ENCODE measurements at regions not wholly inside any gene's neighbourhood (a gene's known extent, or its start where the extent isn't known, plus 50 kb on each side); places are given as distances from the start of the nearest gene placed in this dataset.

DNA sequence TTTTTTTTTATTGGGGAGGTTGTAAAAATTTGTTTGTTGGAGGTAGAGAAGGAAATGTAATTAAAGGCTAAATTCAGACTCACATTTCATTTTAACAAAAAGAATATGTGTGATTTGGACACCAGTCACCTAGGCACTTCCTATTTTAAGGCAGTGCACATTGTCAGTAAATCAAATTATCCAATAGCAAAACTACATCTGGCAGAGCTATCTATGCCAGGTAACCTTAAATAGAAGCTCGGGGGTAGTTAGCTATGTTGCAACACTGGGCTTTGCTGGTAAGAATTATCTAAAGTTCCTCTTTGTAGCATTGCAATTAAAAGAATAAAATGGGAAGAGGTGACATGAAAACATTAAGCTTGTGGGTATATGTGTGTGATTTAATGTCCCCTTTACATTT lies 1064.4 kb upstream of the ZEB2 start:
- TF ChIP-seq, protein P1, sequence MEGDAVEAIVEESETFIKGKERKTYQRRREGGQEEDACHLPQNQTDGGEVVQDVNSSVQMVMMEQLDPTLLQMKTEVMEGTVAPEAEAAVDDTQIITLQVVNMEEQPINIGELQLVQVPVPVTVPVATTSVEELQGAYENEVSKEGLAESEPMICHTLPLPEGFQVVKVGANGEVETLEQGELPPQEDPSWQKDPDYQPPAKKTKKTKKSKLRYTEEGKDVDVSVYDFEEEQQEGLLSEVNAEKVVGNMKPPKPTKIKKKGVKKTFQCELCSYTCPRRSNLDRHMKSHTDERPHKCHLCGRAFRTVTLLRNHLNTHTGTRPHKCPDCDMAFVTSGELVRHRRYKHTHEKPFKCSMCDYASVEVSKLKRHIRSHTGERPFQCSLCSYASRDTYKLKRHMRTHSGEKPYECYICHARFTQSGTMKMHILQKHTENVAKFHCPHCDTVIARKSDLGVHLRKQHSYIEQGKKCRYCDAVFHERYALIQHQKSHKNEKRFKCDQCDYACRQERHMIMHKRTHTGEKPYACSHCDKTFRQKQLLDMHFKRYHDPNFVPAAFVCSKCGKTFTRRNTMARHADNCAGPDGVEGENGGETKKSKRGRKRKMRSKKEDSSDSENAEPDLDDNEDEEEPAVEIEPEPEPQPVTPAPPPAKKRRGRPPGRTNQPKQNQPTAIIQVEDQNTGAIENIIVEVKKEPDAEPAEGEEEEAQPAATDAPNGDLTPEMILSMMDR (IDR thresholded peaks at IDR 0.05): no peak
- no peaks in the 10 kb centered on the region for H3K27me3 Mint-ChIP-seq (ENCODE audit: unreplicated experiment)
- no peak overlapping the region for H3K4me3 Mint-ChIP-seq (ENCODE audit: unreplicated experiment)
- no peak for DNase-seq (ENCODE audit: extremely low spot score, unreplicated experiment)
- H3K27ac Mint-ChIP-seq (ENCODE audit: unreplicated experiment): no peak overlapping the region
- no peaks in the 10 kb centered on the region for H3K9me3 Mint-ChIP-seq (ENCODE audit: unreplicated experiment)
- peaks cover 8% of the 10 kb centered on the region for H3K4me1 Mint-ChIP-seq (ENCODE audit: unreplicated experiment)
- H3K36me3 Mint-ChIP-seq (ENCODE audit: unreplicated experiment): no peaks in the 10 kb centered on the region

DNA sequence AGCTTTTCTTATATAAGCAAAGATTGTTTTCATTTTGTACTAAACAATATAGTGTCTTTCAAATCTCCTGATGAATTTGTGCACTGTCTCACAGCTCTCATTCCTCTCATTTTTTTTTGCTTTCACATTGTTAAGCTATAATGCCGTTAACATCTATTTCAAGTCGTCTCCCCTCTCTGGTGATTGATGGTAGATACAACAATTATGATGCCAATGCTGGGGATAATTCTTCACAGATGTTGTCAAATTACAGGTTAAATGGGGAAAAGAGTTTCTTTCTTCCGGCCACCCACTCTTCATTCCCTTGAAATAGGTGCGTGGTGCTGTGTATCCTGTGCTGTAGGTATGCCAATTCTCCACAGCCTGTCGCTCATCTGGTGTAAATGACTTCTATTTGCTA lies 1053.7 kb upstream of the ZEB2 start:
- H3K4me1 Mint-ChIP-seq (ENCODE audit: unreplicated experiment): peaks cover 14% of the 10 kb centered on the region
- H3K27me3 Mint-ChIP-seq (ENCODE audit: unreplicated experiment): no peaks in the 10 kb centered on the region

DNA sequence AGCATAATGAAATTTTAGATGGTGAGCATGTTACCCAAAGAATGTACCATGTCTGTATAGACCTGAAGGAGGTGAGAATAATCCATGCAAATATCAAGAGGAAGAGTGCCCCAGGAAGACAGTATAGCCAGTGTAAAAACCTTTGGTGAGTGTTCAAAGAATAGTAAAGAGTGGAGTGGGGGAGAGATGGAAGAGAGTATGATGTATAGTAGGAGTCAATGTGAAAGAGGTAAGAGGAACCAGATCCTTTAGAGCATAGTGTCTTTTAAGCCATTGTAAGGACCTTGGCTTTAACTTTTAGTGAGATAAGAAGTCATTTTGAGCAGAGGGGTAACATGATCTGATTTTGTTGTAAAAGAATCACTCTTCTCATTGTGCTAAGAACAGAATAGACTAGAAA lies 1052.3 kb upstream of the ZEB2 start:
- TF ChIP-seq, protein P1 (IDR thresholded peaks at IDR 0.05): no peak
- H3K36me3 Mint-ChIP-seq (ENCODE audit: unreplicated experiment): no peaks in the 10 kb centered on the region
- no peak overlapping the region for H3K4me3 Mint-ChIP-seq (ENCODE audit: unreplicated experiment)
- no peaks in the 10 kb centered on the region for H3K27me3 Mint-ChIP-seq (ENCODE audit: unreplicated experiment)
- no peak for DNase-seq (ENCODE audit: extremely low spot score, unreplicated experiment)
- peaks cover 14% of the 10 kb centered on the region for H3K4me1 Mint-ChIP-seq (ENCODE audit: unreplicated experiment)
- H3K9me3 Mint-ChIP-seq (ENCODE audit: unreplicated experiment): no peaks in the 10 kb centered on the region
- no peak overlapping the region for H3K27ac Mint-ChIP-seq (ENCODE audit: unreplicated experiment)

More for the DNA sequence above, 1053.7 kb upstream of the ZEB2 start:
- Mint-ChIP-seq H3K27ac (ENCODE audit: unreplicated experiment) (no peak overlapping the region), H3K36me3 (ENCODE audit: unreplicated experiment) (no peaks in the 10 kb centered on the region), H3K4me3 (ENCODE audit: unreplicated experiment) (no peak overlapping the region), H3K9me3 (ENCODE audit: unreplicated experiment) (no peaks in the 10 kb centered on the region)
- DNase-seq (ENCODE audit: extremely low spot score, unreplicated experiment): no peak
- TF ChIP-seq, protein P1 (IDR thresholded peaks at IDR 0.05): no peak

DNA sequence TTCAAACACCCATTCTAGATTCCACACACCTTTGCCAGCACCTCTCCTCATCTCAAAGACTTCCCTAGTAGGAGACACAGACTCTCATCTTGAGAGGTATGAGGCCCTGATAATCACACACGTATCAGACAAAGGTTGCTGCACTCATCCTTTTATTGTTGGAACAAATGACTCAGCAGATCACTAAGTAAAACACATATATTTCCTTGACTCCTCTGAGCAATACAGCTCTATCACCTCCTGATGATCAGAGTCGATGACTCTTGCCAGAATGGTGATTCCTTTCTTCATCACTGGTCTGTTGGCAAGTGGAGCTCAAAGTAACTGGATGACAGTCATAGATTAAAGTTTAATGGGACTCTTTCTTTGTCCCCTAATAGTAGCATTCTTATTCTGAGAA lies 1049.2 kb upstream of the ZEB2 start:
- TF ChIP-seq, protein P1 (IDR thresholded peaks at IDR 0.05): no peak
- Mint-ChIP-seq H3K4me3 (ENCODE audit: unreplicated experiment) (no peak overlapping the region), H3K36me3 (ENCODE audit: unreplicated experiment) (no peaks in the 10 kb centered on the region), H3K27me3 (ENCODE audit: unreplicated experiment) (no peaks in the 10 kb centered on the region), H3K27ac (ENCODE audit: unreplicated experiment) (no peak overlapping the region), H3K4me1 (ENCODE audit: unreplicated experiment) (peaks cover 6% of the 10 kb centered on the region), H3K9me3 (ENCODE audit: unreplicated experiment) (no peaks in the 10 kb centered on the region)
- no peak for DNase-seq (ENCODE audit: extremely low spot score, unreplicated experiment)

DNA sequence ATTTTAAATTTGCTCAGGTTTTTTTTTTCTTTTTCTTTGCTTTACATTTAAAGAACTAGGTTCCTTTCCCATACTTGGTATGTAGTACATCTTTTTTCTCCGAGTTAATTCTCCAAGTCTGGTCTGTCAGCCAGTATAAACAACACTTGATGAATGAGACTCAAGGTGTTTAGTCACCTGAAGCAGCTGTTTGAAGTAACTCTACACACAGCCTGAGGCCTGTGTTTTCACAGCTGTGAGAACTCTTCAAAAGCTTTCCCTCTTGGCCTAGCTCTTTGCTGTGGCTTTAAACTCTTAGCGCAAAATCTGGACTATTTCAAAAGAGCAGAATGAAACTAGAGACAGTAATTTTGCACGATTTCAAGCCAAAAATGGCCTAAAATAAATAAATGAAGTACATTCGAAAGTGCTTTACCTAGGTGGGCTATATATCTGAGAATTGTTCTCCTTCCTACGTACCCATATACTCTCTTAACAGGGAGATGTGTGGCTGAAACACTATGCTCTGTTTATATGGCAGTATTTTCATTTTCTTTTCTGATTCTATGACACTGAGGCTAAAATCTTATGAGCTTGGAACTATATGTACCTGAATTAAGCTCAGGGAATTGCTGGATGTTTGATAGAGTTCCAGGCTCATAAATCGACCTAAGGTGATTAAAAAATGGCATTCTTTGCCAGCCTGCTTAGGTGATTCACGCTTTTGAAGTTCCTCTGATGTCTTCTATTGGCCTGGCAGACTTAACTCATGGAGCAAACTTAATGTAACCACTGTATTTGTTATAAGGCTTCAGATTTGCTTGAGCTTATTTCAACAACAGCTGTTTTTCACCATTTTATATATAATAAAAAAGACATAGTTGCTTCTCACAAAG lies 1044.1 kb upstream of the ZEB2 start:
- no peaks in the 10 kb centered on the region for H3K9me3 Mint-ChIP-seq (ENCODE audit: unreplicated experiment)
- H3K27ac Mint-ChIP-seq (ENCODE audit: unreplicated experiment): no peak overlapping the region
- DNase-seq (ENCODE audit: extremely low spot score, unreplicated experiment): no peak
- H3K36me3 Mint-ChIP-seq (ENCODE audit: unreplicated experiment): no peaks in the 10 kb centered on the region
- no peak overlapping the region for H3K4me3 Mint-ChIP-seq (ENCODE audit: unreplicated experiment)
- H3K4me1 Mint-ChIP-seq (ENCODE audit: unreplicated experiment): peaks cover 15% of the 10 kb centered on the region
- no peaks in the 10 kb centered on the region for H3K27me3 Mint-ChIP-seq (ENCODE audit: unreplicated experiment)
- TF ChIP-seq, protein P1 (IDR thresholded peaks at IDR 0.05): no peak

All from osteocyte (in vitro differentiated cells).